PFSK-1 (cell line): ENCODE measurements at regions not wholly inside any gene's neighbourhood (a gene's known extent, or its start where the extent isn't known, plus 50 kb on each side); places are given as distances from the start of the nearest gene placed in this dataset.

Experiments
- FOXP2 ChIP-seq: optimal IDR thresholded peaks from 2 replicates; pipeline ENCODE3; 2011; ENCODE audit warnings: borderline replicate concordance, control low read depth, inconsistent platforms; ENCODE audit not compliant: insufficient read depth; ENCODE audit errors: extremely low read length, extremely low read depth
- POLR2AphosphoS5 ChIP-seq: IDR thresholded peaks from 2 replicates; pipeline ENCODE4 v1.6.1; 2012; ENCODE audit warnings: low read depth, mild to moderate bottlenecking, control low read depth, low read length, moderate library complexity
- SIN3A ChIP-seq: IDR thresholded peaks from 2 replicates; pipeline ENCODE4 v1.6.1; 2012; ENCODE audit warnings: mild to moderate bottlenecking, low read length, moderate library complexity, borderline replicate concordance; ENCODE audit not compliant: insufficient read depth
- TAF1 ChIP-seq: IDR thresholded peaks from 2 replicates; pipeline ENCODE4 v1.6.1; 2012; ENCODE audit warnings: low read length, control low read depth, borderline replicate concordance; ENCODE audit not compliant: insufficient read depth
- TF ChIP-seq, protein P1 (sequence below), 2 experiments: IDR thresholded peaks; 2 replicates each; pipeline versions ENCODE4 v1.6.1 to v1.8.0; 2011 to 2012; ENCODE audit warnings: low read depth in 2 of 2, low read length in 2 of 2, control low read depth in 1 of 2, inconsistent platforms in 1 of 2, mild to moderate bottlenecking in 1 of 2, moderate library complexity in 1 of 2; ENCODE audit not compliant: insufficient read depth in 1 of 2

- TF ChIP-seq POLR2AphosphoS5 (no peak), TAF1 (no peak), SIN3A (no peak), FOXP2 (no peak)
- TF ChIP-seq, protein P1, sequence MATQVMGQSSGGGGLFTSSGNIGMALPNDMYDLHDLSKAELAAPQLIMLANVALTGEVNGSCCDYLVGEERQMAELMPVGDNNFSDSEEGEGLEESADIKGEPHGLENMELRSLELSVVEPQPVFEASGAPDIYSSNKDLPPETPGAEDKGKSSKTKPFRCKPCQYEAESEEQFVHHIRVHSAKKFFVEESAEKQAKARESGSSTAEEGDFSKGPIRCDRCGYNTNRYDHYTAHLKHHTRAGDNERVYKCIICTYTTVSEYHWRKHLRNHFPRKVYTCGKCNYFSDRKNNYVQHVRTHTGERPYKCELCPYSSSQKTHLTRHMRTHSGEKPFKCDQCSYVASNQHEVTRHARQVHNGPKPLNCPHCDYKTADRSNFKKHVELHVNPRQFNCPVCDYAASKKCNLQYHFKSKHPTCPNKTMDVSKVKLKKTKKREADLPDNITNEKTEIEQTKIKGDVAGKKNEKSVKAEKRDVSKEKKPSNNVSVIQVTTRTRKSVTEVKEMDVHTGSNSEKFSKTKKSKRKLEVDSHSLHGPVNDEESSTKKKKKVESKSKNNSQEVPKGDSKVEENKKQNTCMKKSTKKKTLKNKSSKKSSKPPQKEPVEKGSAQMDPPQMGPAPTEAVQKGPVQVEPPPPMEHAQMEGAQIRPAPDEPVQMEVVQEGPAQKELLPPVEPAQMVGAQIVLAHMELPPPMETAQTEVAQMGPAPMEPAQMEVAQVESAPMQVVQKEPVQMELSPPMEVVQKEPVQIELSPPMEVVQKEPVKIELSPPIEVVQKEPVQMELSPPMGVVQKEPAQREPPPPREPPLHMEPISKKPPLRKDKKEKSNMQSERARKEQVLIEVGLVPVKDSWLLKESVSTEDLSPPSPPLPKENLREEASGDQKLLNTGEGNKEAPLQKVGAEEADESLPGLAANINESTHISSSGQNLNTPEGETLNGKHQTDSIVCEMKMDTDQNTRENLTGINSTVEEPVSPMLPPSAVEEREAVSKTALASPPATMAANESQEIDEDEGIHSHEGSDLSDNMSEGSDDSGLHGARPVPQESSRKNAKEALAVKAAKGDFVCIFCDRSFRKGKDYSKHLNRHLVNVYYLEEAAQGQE (IDR thresholded peaks at IDR 0.05; ENCODE audit: insufficient read depth in 1 of 2, low read depth in 2 of 2, low read length in 2 of 2): no peak
Measured at GRCh38 chr2:128399690-128400291, 81.1 kb upstream of the HS6ST1 start.

GRCh38 chr2:128401680-128402079 is 83.0 kb upstream of the HS6ST1 start:
- TF ChIP-seq SIN3A (no peak), FOXP2 (no peak), POLR2AphosphoS5 (no peak), TAF1 (no peak)
- TF ChIP-seq, protein P1 (IDR thresholded peaks at IDR 0.05; ENCODE audit: insufficient read depth in 1 of 2, low read depth in 2 of 2, low read length in 2 of 2): no peak

GRCh38 chr2:128402911-128403670 is 84.4 kb upstream of the HS6ST1 start:
- no peak for TF ChIP-seq POLR2AphosphoS5
- TF ChIP-seq, protein P1 (IDR thresholded peaks at IDR 0.05; ENCODE audit: insufficient read depth in 1 of 2, low read depth in 2 of 2, low read length in 2 of 2): no peak
- TF ChIP-seq FOXP2: no peak
- TF ChIP-seq SIN3A: no peak
- no peak for TF ChIP-seq TAF1

GRCh38 chr2:128403814-128404708 is 85.4 kb upstream of the HS6ST1 start:
- TF ChIP-seq POLR2AphosphoS5 (no peak), FOXP2 (no peak), SIN3A (no peak), TAF1 (no peak)
- TF ChIP-seq, protein P1 (IDR thresholded peaks at IDR 0.05; ENCODE audit: insufficient read depth in 1 of 2, low read depth in 2 of 2, low read length in 2 of 2): no peak
